ENCODE measurements at regions not wholly inside any gene's neighbourhood (a gene's known extent, or its start where the extent isn't known, plus 50 kb on each side); places are given as distances from the start of the nearest gene placed in this dataset.

DNA sequence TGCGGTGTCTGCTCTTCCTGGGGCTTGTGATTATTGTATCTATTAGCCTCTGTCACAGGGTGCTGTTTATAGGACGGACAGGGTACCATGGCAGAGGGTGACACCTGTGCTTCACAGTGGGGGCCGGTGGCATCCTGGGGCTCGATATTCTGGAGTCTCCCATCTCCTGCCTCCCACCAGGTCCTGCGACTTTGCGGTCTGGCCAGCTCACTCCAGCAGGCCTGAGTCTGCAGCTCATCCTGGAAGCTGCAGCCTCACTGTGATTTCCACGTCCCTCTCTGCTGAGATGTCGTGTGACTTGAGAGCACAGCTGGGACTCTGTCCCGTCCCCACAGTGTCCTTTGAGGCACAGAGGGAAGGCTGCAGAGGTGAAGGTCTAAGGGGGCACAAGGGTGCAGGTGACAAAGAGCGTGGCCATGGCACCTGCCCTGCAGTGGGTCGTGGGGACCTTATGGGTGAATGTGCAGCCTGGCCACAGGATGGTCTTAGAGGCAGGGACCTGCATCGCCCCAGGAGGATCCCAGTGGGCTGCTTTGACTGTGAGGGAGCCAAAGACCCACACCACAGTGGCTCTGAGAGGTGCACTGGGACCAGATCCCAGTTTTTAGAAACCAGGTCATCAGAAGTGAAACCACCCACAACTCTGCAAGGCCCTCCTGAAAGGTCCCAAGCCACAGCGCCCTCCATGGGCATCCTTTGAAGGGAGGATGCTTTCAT, 172.8 kb downstream of the KLF13 start:
- no peak for DNase-seq (ENCODE audit: low read depth)
- TF ChIP-seq CTCF (IDR thresholded peaks at IDR 0.05; ENCODE audit: insufficient read depth, low read depth, low read length, missing control alignments) = no peak
- no peak overlapping the region for H3K4me3 ChIP-seq (ENCODE audit: low read depth, low read length)

DNA sequence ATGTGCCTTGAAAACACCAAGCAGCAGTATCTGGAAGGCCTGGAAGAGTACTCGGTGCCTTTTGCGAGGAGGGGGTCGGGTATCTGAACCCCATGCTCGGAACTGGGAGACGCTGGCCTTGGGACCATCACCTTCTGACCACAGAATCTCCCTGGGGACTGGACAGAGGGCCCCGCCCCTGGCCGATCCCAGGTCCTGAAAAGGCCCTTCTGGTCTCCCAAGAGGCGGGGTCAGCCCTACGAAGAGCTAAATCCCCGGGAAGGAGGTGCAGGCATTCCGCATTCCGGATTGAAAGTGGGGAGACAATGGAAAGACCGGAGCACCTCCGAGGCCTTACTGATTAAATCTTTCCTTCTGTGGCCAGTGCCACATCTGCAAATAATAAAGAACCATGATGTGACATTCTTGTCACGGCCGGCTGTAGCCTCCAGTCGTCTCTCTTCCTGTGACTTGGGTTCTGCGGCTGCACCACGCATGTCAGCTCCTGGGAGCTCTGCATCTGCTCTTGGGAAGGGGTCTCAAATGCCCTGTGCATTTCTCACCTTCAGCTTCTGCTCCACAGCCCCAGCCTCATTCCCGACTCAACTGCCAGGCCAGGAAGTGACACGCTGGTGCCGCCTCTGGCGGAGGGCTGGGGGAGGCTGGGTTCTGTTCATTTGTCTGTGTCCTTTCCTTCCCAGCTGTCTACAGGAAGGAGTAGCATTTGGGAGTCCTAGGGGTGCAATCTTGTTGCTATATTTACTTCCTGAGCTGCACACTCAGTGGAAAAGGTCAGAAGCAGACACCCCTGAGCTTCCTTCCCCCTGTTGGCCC, 173.5 kb downstream of the KLF13 start:
- no peak overlapping the region for H3K4me3 ChIP-seq (ENCODE audit: low read depth, low read length)
- TF ChIP-seq CTCF (IDR thresholded peaks at IDR 0.05; ENCODE audit: insufficient read depth, low read depth, low read length, missing control alignments) = no peak
- no peak for DNase-seq (ENCODE audit: low read depth)

DNA sequence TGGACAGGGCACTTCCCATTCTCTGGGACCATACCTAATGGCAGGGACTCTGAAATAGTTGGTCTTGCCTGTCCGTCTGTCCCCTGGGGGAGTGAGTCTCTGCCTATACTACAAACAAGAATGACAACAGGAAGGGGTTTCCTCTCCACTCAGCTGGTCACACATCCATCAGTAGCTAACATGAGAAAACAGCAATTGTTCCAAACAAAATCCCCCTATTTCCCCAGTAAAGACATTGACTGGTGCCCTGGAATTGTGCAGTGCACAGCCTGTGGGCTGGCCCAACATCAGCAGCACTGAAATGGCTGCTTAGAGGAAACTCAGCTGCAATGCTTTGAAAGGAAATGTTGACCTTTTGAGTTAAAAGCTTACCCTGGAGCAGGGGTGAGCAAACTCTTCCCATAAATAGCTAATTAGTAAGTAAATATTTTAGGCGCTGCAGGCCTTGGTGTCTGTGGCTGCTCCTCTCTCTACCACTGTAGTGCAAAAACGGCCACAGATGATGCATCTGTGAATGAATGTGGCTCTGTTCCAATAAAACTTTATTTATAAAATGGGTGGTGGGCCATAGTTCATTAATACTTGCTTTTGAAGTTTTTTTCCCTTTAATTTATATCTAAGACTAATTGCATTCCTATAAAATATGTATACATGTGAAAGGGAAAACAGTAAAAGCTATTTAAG, 174.3 kb downstream of the KLF13 start:
- no peak for TF ChIP-seq CTCF (IDR thresholded peaks at IDR 0.05; ENCODE audit: insufficient read depth, low read depth, low read length, missing control alignments)
- H3K4me3 ChIP-seq (ENCODE audit: low read depth, low read length) = no peak overlapping the region
- DNase-seq (ENCODE audit: low read depth) = no peak

- no peak for DNase-seq (ENCODE audit: low read depth)
- H3K4me3 ChIP-seq (ENCODE audit: low read depth, low read length) = no peak overlapping the region
- TF ChIP-seq CTCF (IDR thresholded peaks at IDR 0.05; ENCODE audit: insufficient read depth, low read depth, low read length, missing control alignments) = no peak
Measured at GRCh38 chr15:31501536-31502157, 175.0 kb downstream of the KLF13 start.

- no peak for DNase-seq (ENCODE audit: low read depth)
- TF ChIP-seq CTCF (IDR thresholded peaks at IDR 0.05; ENCODE audit: insufficient read depth, low read depth, low read length, missing control alignments) = no peak
- no peak overlapping the region for H3K4me3 ChIP-seq (ENCODE audit: low read depth, low read length)
Measured at GRCh38 chr15:31502541-31503229, 176.1 kb downstream of the KLF13 start.

GRCh38 chr15:31503256-31503655, 176.6 kb downstream of the KLF13 start:
- TF ChIP-seq CTCF (IDR thresholded peaks at IDR 0.05; ENCODE audit: insufficient read depth, low read depth, low read length, missing control alignments) = no peak
- no peak overlapping the region for H3K4me3 ChIP-seq (ENCODE audit: low read depth, low read length)
- DNase-seq (ENCODE audit: low read depth) = no peak
